Cardiac muscle cell (in vitro differentiated cells and primary cell): ENCODE measurements at regions not wholly inside any gene's neighbourhood (a gene's known extent, or its start where the extent isn't known, plus 50 kb on each side); places are given as distances from the start of the nearest gene placed in this dataset.

Experiments
- DNase-seq, 2 donors: peaks; one replicate each; pipeline versions ENCODE4 v3.0.0 to v3.0.0-alpha.2; 2010 to 2017; ENCODE audit warnings: low read depth in 1 of 2, low spot score in 1 of 2
- H3K27ac ChIP-seq: fragments of 200-600 bp; sonication (generic); 2 replicates; pipeline ENCODE4 v1.5.1; 2016
- H3K27me3 ChIP-seq: fragments of 200-600 bp; sonication (generic); 2 replicates; pipeline ENCODE4 v1.6.0; 2016; ENCODE audit warnings: control low read depth
- H3K36me3 ChIP-seq: fragments of 200-600 bp; sonication (generic); 2 replicates; pipeline ENCODE4 v1.5.1; 2016; ENCODE audit warnings: control low read depth
- H3K4me1 ChIP-seq: fragments of 200-600 bp; sonication (generic); 2 replicates; pipeline ENCODE4 v1.8.1; 2017; ENCODE audit warnings: low read depth, mild to moderate bottlenecking, mixed run types
- H3K4me3 ChIP-seq: fragments of 200-600 bp; sonication (generic); 2 replicates; pipeline ENCODE4 v1.5.1; 2016; ENCODE audit warnings: mild to moderate bottlenecking
- H3K9me3 ChIP-seq: fragments of 200-600 bp; sonication (generic); 2 replicates; pipeline ENCODE4 v1.5.1; 2017; ENCODE audit warnings: low read depth, mild to moderate bottlenecking, control low read depth
- CTCF ChIP-seq: IDR thresholded peaks from 2 replicates; pipeline ENCODE4 v1.5.1; 2012; ENCODE audit warnings: low read depth, mild to moderate bottlenecking, low read length

DNA sequence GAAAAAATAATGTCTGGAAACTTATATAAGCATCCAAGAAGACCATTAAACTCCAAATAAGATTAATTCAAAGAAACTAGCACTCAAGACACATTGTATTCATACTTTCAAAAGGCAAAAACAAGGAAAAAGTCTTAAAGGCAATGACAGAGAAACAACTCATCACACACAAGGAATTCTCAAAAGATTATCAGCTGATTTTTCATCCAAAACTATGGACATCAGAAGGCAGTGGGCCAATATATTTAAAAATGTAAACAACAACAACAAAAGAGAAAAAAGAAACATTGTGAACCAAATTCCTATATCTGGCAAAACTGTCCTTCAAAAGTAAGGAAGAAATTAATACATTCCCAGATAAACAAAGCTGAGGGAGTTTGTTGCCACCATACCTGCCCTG is 711.4 kb upstream of the GALNTL6 start:
- no peak for DNase-seq
- no peak overlapping the region for H3K4me3 ChIP-seq
- TF ChIP-seq CTCF = no peak
- no peaks in the 10 kb centered on the region for H3K36me3 ChIP-seq
- no peaks in the 10 kb centered on the region for H3K9me3 ChIP-seq
- no peaks in the 10 kb centered on the region for H3K27me3 ChIP-seq
- no peak overlapping the region for H3K27ac ChIP-seq
- no peaks in the 10 kb centered on the region for H3K4me1 ChIP-seq

DNA sequence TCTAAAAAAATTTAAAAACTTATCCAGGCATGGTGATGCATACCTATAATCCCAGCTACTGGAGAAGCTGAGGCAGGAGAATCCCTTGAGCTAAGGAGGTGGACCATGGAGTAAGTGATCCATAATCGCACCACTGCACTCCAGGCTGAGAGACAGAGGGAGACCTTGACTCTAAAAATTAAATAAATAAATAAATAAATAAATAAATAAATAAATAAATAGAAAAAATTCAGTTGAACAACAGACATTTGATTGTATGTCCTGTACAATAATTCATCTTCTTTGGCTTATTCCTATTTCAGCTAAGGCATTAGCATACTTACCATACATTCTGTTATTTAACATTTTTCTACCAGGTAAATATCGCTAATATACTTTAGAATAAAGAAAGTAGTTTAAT is 726.1 kb upstream of the GALNTL6 start:
- Histone ChIP-seq H3K9me3 (no peaks in the 10 kb centered on the region), H3K27me3 (no peaks in the 10 kb centered on the region), H3K4me1 (no peaks in the 10 kb centered on the region), H3K4me3 (no peak overlapping the region), H3K36me3 (no peaks in the 10 kb centered on the region), H3K27ac (no peak overlapping the region)
- no peak for DNase-seq
- TF ChIP-seq CTCF = no peak

DNA sequence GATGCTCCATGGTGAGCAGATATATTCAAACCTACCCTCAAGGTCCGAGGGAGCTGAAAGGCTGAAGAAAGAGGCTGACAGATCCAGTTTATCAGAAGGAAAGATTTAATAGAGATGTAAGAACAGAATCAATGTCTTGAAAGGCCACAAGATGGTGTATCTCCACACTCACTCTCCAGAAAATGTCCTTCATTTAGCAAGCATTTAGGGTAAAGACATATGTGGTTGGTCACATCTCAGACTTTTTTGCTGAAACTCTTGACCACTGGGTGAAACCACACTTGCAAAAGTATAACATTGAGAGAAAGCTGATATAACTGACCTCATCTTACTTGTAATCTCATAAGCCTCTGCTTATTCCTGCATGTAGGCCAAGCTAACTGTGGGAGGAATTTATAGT is 745.8 kb upstream of the GALNTL6 start:
- no peaks in the 10 kb centered on the region for H3K9me3 ChIP-seq
- no peaks in the 10 kb centered on the region for H3K36me3 ChIP-seq
- H3K4me3 ChIP-seq = no peak overlapping the region
- DNase-seq = no peak
- TF ChIP-seq CTCF = no peak
- H3K27me3 ChIP-seq = no peaks in the 10 kb centered on the region
- no peaks in the 10 kb centered on the region for H3K4me1 ChIP-seq
- no peak overlapping the region for H3K27ac ChIP-seq

DNA sequence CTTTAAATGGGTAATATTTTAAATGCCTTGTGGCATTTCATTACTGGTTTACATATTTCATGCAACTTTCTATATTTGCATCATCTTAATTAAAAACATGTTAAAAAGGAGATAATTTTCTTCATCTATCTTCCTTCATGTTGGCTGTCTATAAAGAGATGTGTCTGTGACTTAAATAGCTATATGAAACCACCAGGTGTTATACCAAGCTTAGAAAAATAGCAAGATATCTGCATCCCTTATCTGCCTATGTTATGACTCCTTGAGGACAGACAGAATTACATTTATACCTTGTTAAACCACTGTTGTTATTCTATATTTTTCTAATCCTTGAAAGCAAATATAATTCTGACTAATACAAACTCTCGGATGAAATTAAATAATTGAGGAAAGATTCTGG is 763.8 kb upstream of the GALNTL6 start:
- no peaks in the 10 kb centered on the region for H3K4me1 ChIP-seq
- no peak for TF ChIP-seq CTCF
- no peak overlapping the region for H3K4me3 ChIP-seq
- no peaks in the 10 kb centered on the region for H3K36me3 ChIP-seq
- DNase-seq = no peak
- no peaks in the 10 kb centered on the region for H3K9me3 ChIP-seq
- H3K27ac ChIP-seq = no peak overlapping the region
- no peaks in the 10 kb centered on the region for H3K27me3 ChIP-seq

- Histone ChIP-seq H3K9me3 (no peaks in the 10 kb centered on the region), H3K36me3 (no peaks in the 10 kb centered on the region), H3K4me1 (no peaks in the 10 kb centered on the region), H3K27ac (no peak overlapping the region), H3K4me3 (no peak overlapping the region), H3K27me3 (no peaks in the 10 kb centered on the region)
- TF ChIP-seq CTCF = no peak
- no peak for DNase-seq
These were observed 770.1 kb upstream of the GALNTL6 start for GRCh38 chr4:171042989-171043524.

DNA sequence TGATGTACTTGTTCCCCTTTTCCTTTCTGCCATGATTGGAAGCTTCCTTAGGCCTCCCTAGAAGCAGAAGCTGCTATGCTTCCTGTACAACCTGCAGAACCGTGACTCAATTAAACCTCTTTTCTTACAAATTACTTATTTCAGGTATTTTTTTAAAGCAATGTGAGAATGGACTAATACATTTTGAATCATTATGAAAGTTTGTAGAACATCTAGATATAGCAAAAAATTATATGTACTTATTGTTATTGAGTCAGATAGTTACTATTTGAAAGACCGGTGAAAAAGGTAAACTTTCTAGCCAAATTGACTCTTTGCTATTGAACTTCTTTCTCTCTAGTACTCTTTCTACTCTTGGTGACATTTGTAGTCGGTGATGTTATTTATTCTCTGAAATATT is 777.3 kb upstream of the GALNTL6 start:
- TF ChIP-seq CTCF = no peak
- no peaks in the 10 kb centered on the region for H3K27me3 ChIP-seq
- H3K27ac ChIP-seq = no peak overlapping the region
- H3K4me1 ChIP-seq = no peaks in the 10 kb centered on the region
- no peaks in the 10 kb centered on the region for H3K9me3 ChIP-seq
- H3K36me3 ChIP-seq = no peaks in the 10 kb centered on the region
- DNase-seq = no peak
- no peak overlapping the region for H3K4me3 ChIP-seq
